ENCODE measurements at regions not wholly inside any gene's neighbourhood (a gene's known extent, or its start where the extent isn't known, plus 50 kb on each side); places are given as distances from the start of the nearest gene placed in this dataset.

DNA sequence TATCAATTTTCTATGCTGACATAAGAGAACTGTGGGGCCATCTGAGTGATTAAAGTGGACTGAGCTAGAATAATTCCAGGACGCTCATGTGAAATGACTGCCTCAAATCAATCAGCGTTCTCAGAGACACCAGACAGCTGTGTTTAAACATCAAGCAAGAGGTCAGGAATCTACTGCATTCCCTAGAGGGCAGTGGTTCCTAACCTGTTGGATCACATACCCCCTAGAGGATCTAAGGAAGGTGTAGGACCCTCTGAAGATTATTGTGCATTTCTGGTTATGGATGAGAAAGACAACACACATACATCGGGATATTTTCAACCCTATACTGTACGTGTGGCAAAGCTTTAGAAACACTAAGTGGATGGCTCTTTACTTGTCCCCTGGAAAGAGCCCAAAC lies 51.8 kb upstream of the FREM2 start:
- H3K4me3 ChIP-seq (ENCODE audit: low read length), result no peak overlapping the region
- H3K27ac ChIP-seq (ENCODE audit: low read length), result no peak overlapping the region
- H3K9me3 ChIP-seq (replicated peaks; ENCODE audit: control insufficient read depth, low read depth, low read length), result no peaks in the 10 kb centered on the region
- no peaks in the 10 kb centered on the region for H3K4me1 ChIP-seq (ENCODE audit: control insufficient read depth, insufficient read depth, low read length)
- no peaks in the 10 kb centered on the region for H3K36me3 ChIP-seq (ENCODE audit: control insufficient read depth, insufficient read depth, low read length)
- no peak for DNase-seq
- no peaks in the 10 kb centered on the region for H3K27me3 ChIP-seq (ENCODE audit: control insufficient read depth, insufficient read depth, low read length)
- WGBS (ENCODE audit: insufficient coverage), result 44% methylated on average over 2 of the region's 4 CpGs

DNA sequence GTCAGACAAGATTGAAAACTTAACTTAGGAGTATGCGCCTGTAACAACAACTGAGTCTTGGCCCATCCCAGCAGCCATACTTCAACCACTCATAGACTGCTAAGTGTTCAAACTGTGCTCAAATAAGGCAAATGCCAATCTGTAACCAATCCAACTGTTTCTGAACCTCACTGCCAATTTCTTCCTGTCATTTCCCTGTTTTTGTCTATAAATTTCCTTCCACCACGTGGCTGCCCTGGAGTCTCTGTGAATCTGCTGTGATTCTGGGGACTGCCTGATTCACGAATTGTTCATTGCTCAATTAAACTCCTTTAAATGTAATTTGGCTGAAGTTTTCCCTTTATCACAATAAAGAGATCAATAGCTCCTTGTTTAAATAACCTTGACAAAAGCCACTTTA lies 50.8 kb upstream of the FREM2 start:
- DNase-seq, result no peak
- Histone ChIP-seq H3K9me3 (replicated peaks; ENCODE audit: control insufficient read depth, low read depth, low read length) (no peaks in the 10 kb centered on the region), H3K4me1 (ENCODE audit: control insufficient read depth, insufficient read depth, low read length) (no peaks in the 10 kb centered on the region), H3K4me3 (ENCODE audit: low read length) (no peak overlapping the region), H3K27me3 (ENCODE audit: control insufficient read depth, insufficient read depth, low read length) (no peaks in the 10 kb centered on the region), H3K27ac (ENCODE audit: low read length) (no peak overlapping the region), H3K36me3 (ENCODE audit: control insufficient read depth, insufficient read depth, low read length) (no peaks in the 10 kb centered on the region)
- WGBS (ENCODE audit: insufficient coverage), result 86% methylated on average over 1 of the region's 3 CpGs

GRCh38 chr13:38636761-38637160 lies 50.1 kb upstream of the FREM2 start:
- WGBS (ENCODE audit: insufficient coverage), result no CpG with 5 or more reads among the region's 2 CpGs
- DNase-seq, result no peak
- Histone ChIP-seq H3K36me3 (ENCODE audit: control insufficient read depth, insufficient read depth, low read length) (no peaks in the 10 kb centered on the region), H3K27ac (ENCODE audit: low read length) (no peak overlapping the region), H3K4me1 (ENCODE audit: control insufficient read depth, insufficient read depth, low read length) (no peaks in the 10 kb centered on the region), H3K4me3 (ENCODE audit: low read length) (no peak overlapping the region), H3K9me3 (replicated peaks; ENCODE audit: control insufficient read depth, low read depth, low read length) (no peaks in the 10 kb centered on the region), H3K27me3 (ENCODE audit: control insufficient read depth, insufficient read depth, low read length) (no peaks in the 10 kb centered on the region)

All from muscle of leg (tissue), 3 donors.